ENCODE measurements at regions not wholly inside any gene's neighbourhood (a gene's known extent, or its start where the extent isn't known, plus 50 kb on each side); places are given as distances from the start of the nearest gene placed in this dataset.

DNA sequence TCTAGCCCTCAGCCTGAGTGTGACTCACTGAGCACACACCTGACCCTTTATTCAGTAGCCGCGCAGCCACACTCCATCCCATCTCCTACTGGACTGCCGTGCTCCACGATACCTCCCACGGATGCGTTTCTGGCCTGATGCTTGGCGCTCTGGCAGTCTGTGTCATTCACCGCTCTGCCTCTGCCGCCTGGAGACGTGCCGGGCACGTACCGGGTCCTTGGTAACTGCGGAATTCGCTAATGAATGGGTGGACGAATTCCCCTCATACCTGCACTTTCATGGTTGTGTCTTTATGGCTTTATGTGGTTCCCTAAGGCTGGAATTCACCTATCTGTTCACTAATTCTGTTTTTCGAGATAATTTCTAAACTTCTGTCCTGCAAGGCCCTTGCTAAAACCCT, 405.7 kb downstream of the QKI start:
- no peaks in the 10 kb centered on the region for H3K36me3 ChIP-seq (ENCODE audit: control insufficient read depth, insufficient read depth, low read length)

DNA sequence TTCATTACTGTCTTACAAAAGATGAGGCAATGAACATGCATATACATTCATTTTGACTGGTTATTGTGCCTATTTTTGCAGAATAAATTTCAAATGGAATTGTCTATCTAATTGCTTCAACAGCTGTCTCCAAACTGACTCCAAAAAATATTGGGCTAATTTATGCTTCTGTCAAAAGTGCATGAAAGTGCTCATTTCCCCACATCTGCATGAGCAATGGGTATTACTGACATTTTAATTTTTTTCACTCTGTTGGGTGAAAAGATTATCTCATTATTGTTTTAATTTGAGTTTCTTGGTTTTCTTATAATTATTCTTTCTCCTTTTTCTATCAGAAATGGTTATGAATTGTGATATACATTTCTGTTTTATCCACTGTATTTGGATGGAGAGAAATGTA, 404.2 kb downstream of the QKI start:
- Histone ChIP-seq H3K27me3 (ENCODE audit: control insufficient read depth, insufficient read depth, low read length) (no peaks in the 10 kb centered on the region), H3K27ac (ENCODE audit: low read depth, low read length) (no peak overlapping the region), H3K4me1 (ENCODE audit: control insufficient read depth, insufficient read depth, low read length) (no peaks in the 10 kb centered on the region), H3K36me3 (ENCODE audit: control insufficient read depth, insufficient read depth, low read length) (no peaks in the 10 kb centered on the region), H3K9ac (ENCODE audit: low read length) (no peak overlapping the region), H3K9me3 (ENCODE audit: control insufficient read depth, insufficient read depth, low read depth, low read length) (no peaks in the 10 kb centered on the region), H3K4me3 (ENCODE audit: low read depth, low read length) (no peak overlapping the region)

More for the DNA sequence above, 405.7 kb downstream of the QKI start:
- Histone ChIP-seq H3K27me3 (ENCODE audit: control insufficient read depth, insufficient read depth, low read length) (no peaks in the 10 kb centered on the region), H3K9ac (ENCODE audit: low read length) (no peak overlapping the region), H3K9me3 (ENCODE audit: control insufficient read depth, insufficient read depth, low read depth, low read length) (no peaks in the 10 kb centered on the region), H3K4me1 (ENCODE audit: control insufficient read depth, insufficient read depth, low read length) (no peaks in the 10 kb centered on the region), H3K27ac (ENCODE audit: low read depth, low read length) (no peak overlapping the region), H3K4me3 (ENCODE audit: low read depth, low read length) (no peak overlapping the region)

DNA sequence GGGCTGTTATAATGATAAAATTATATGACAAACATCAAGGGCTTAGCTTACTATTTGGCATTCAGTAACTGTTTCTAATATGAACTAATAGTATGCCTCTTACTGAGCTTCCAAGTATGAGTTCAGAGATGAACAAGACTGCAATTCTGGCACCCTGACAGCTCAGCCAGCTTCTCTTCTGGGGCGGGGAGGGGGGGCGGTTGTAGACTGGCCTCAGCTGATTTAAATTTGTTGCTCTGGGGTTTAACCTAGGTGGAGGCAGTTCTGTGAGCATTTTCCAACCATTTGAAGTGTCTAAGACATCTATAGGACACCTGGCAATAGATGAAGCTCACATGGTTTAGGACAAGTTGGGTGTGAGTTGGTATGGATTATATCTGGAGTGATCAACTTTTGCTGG, 401.9 kb downstream of the QKI start:
- Histone ChIP-seq H3K4me1 (ENCODE audit: control insufficient read depth, insufficient read depth, low read length) (no peaks in the 10 kb centered on the region), H3K27me3 (ENCODE audit: control insufficient read depth, insufficient read depth, low read length) (no peaks in the 10 kb centered on the region), H3K27ac (ENCODE audit: low read depth, low read length) (no peak overlapping the region), H3K9ac (ENCODE audit: low read length) (no peak overlapping the region), H3K4me3 (ENCODE audit: low read depth, low read length) (no peak overlapping the region), H3K9me3 (ENCODE audit: control insufficient read depth, insufficient read depth, low read depth, low read length) (no peaks in the 10 kb centered on the region), H3K36me3 (ENCODE audit: control insufficient read depth, insufficient read depth, low read length) (no peaks in the 10 kb centered on the region)

DNA sequence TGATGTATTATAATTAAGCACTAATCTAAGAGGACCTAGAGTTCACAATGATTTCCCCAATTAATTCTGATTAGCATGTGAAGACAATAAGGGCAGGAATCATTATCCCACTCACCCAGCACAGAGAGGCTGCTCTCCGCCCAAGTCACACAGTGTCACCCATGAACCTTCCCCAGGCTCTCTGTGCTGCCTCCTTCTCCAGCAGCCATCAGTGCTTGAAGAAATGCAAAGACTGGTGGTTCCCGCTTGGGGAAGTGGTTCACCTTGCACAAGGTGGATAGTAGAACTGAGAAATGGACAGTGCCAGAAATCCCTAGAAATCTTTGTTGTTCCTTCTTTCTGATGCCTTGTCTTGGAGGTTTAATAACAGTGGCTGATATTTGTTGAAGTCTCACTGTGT, 401.3 kb downstream of the QKI start:
- no peaks in the 10 kb centered on the region for H3K9me3 ChIP-seq (ENCODE audit: control insufficient read depth, insufficient read depth, low read depth, low read length)
- no peaks in the 10 kb centered on the region for H3K4me1 ChIP-seq (ENCODE audit: control insufficient read depth, insufficient read depth, low read length)
- no peak overlapping the region for H3K9ac ChIP-seq (ENCODE audit: low read length)
- H3K36me3 ChIP-seq (ENCODE audit: control insufficient read depth, insufficient read depth, low read length), result no peaks in the 10 kb centered on the region
- H3K27ac ChIP-seq (ENCODE audit: low read depth, low read length), result no peak overlapping the region
- H3K4me3 ChIP-seq (ENCODE audit: low read depth, low read length), result no peak overlapping the region
- H3K27me3 ChIP-seq (ENCODE audit: control insufficient read depth, insufficient read depth, low read length), result no peaks in the 10 kb centered on the region

DNA sequence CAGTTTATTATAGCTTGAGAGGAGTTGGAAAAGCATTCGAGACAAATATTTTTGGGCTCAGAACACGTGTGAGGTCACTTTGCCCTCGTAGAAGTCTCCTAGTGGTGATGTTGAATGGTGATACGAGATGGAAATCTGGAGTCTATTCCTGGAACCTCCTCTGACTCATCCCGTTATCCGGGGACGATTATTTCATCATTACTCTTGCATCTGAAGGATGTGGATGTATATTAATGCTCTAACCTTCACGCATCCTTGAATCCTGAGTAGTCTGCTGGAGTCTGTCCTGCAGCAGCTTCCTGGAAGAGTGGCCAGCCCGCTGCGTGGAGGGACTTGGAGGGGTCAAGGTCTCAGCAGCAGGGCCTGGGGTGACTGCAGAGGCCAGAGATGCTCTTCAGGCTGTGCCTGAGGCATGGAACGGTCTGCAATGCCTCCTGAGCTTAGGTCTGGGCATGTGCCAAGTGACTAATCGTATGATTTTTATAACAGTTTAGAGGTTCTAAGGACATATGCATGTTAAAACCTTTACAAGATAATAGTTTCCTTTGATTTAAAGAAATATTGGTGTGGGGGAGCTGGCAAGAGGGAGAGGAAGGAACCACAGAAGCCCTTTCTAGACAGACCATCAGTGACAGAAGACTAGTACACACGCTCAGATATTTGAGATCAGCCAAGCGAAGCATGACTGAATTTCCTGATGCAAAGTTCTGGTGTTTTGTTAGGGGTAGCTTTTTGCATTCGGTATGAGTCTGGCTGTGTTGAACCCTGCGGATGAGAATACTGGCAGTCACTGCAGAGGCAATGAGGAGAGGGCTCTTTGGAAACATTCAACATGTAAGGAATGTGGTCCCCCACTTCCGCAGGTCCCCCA, 400.2 kb downstream of the QKI start:
- H3K9me3 ChIP-seq (ENCODE audit: control insufficient read depth, insufficient read depth, low read depth, low read length), result no peaks in the 10 kb centered on the region
- no peak overlapping the region for H3K4me3 ChIP-seq (ENCODE audit: low read depth, low read length)
- no peak overlapping the region for H3K9ac ChIP-seq (ENCODE audit: low read length)
- H3K36me3 ChIP-seq (ENCODE audit: control insufficient read depth, insufficient read depth, low read length), result no peaks in the 10 kb centered on the region
- H3K27ac ChIP-seq (ENCODE audit: low read depth, low read length), result no peak overlapping the region
- H3K4me1 ChIP-seq (ENCODE audit: control insufficient read depth, insufficient read depth, low read length), result no peaks in the 10 kb centered on the region; the same call in 1 of the 2 replicates
- no peaks in the 10 kb centered on the region for H3K27me3 ChIP-seq (ENCODE audit: control insufficient read depth, insufficient read depth, low read length)

DNA sequence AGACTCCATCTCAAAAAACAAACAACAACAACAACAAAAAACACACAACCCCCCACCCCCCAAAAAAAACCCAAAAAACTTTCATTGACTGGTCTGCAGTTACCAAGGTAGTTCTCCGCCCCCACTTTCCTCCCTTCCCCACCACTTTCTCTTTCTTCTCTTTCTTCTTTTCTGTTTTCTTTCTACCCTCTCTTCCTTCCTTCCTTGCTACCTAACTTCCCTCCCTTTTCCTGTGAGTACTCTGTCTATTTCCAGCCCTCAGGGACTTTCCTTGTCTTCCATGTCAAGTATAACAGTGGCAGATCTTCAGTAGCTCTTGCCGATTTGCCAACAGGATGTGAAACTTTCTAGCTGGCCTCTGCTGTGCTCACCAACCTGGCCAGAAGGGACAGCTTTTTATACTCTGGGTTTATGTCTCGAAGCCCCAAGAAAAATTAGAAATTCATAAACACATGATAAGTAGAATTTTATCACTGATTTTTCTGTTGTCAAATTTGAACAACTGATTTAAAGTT, 399.5 kb downstream of the QKI start:
- no peak overlapping the region for H3K4me3 ChIP-seq (ENCODE audit: low read depth, low read length)
- H3K4me1 ChIP-seq (ENCODE audit: control insufficient read depth, insufficient read depth, low read length), result no peaks in the 10 kb centered on the region; the same call in 1 of the 2 replicates
- H3K27me3 ChIP-seq (ENCODE audit: control insufficient read depth, insufficient read depth, low read length), result no peaks in the 10 kb centered on the region
- H3K9ac ChIP-seq (ENCODE audit: low read length), result no peak overlapping the region
- H3K36me3 ChIP-seq (ENCODE audit: control insufficient read depth, insufficient read depth, low read length), result no peaks in the 10 kb centered on the region
- H3K27ac ChIP-seq (ENCODE audit: low read depth, low read length), result no peak overlapping the region
- no peaks in the 10 kb centered on the region for H3K9me3 ChIP-seq (ENCODE audit: control insufficient read depth, insufficient read depth, low read depth, low read length)

DNA sequence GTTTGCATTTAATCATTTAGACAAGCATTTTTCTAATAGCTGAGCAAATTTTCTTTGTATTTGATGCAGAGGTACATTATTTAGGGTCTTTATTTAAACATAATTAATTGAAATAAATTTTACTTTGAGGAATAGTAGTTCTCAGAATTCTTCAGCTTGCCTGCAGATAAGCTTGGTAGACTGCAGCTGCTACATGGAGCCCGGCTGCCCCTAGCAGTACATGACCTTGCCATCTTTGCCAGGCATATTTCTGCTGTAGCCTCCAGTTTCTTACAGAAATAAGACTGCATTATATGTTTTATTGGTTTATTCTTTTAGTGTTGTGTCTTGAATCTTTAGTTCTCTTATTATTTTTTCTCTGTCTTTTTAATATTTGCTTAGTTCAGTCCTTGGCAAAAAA, 396.8 kb downstream of the QKI start:
- Histone ChIP-seq H3K4me1 (ENCODE audit: control insufficient read depth, insufficient read depth, low read length) (no peaks in the 10 kb centered on the region; the same call in 1 of the 2 replicates), H3K4me3 (ENCODE audit: low read depth, low read length) (no peak overlapping the region), H3K36me3 (ENCODE audit: control insufficient read depth, insufficient read depth, low read length) (no peaks in the 10 kb centered on the region), H3K9ac (ENCODE audit: low read length) (no peak overlapping the region), H3K27ac (ENCODE audit: low read depth, low read length) (no peak overlapping the region), H3K27me3 (ENCODE audit: control insufficient read depth, insufficient read depth, low read length) (no peaks in the 10 kb centered on the region), H3K9me3 (ENCODE audit: control insufficient read depth, insufficient read depth, low read depth, low read length) (no peaks in the 10 kb centered on the region)

DNA sequence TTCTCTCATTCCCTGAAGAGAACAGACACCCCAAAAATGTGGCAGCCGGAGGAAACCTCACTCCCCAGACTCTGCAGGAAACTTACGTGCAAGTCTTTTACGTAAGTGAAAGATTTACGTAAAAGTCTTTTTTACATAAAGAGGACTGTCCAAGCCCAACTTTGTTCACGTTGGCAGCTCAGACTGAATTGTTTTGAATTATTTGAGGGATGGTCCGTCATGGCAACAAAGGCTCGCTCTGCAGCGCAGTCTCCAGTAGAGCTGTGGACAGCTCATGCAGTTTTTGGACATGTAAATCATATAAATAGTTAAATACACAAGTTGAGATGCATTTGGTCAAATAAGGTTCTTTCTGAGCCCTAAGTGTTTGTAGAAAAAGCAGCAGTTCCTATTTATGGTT, 394.8 kb downstream of the QKI start:
- Histone ChIP-seq H3K9ac (ENCODE audit: low read length) (no peak overlapping the region), H3K36me3 (ENCODE audit: control insufficient read depth, insufficient read depth, low read length) (no peaks in the 10 kb centered on the region), H3K4me1 (ENCODE audit: control insufficient read depth, insufficient read depth, low read length) (no peaks in the 10 kb centered on the region; the same call in 1 of the 2 replicates), H3K27me3 (ENCODE audit: control insufficient read depth, insufficient read depth, low read length) (no peaks in the 10 kb centered on the region), H3K9me3 (ENCODE audit: control insufficient read depth, insufficient read depth, low read depth, low read length) (no peaks in the 10 kb centered on the region), H3K4me3 (ENCODE audit: low read depth, low read length) (no peak overlapping the region), H3K27ac (ENCODE audit: low read depth, low read length) (no peak overlapping the region)

DNA sequence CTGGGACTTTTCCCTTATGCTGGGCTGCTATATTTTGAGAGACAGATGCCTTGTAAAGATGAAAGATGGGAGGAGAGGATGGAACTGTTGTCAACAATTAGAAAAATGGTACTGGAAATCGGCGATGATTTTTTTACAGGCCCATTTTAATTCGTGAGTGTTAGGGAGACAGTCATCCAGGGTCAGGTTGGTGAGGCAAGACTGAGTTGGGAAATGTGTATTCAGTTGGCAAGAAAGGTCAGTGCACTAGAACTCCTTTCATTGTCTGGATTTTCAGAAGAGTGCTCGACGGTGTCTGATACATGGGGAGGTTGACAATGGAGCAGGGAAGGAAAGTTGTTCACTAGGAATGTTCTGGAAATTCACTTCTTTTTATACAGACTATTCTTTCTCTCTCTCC, 394.4 kb downstream of the QKI start:
- Histone ChIP-seq H3K36me3 (ENCODE audit: control insufficient read depth, insufficient read depth, low read length) (no peaks in the 10 kb centered on the region), H3K4me1 (ENCODE audit: control insufficient read depth, insufficient read depth, low read length) (no peaks in the 10 kb centered on the region; the same call in 1 of the 2 replicates), H3K9me3 (ENCODE audit: control insufficient read depth, insufficient read depth, low read depth, low read length) (no peaks in the 10 kb centered on the region), H3K27me3 (ENCODE audit: control insufficient read depth, insufficient read depth, low read length) (no peaks in the 10 kb centered on the region), H3K9ac (ENCODE audit: low read length) (no peak overlapping the region), H3K4me3 (ENCODE audit: low read depth, low read length) (no peak overlapping the region), H3K27ac (ENCODE audit: low read depth, low read length) (no peak overlapping the region)

DNA sequence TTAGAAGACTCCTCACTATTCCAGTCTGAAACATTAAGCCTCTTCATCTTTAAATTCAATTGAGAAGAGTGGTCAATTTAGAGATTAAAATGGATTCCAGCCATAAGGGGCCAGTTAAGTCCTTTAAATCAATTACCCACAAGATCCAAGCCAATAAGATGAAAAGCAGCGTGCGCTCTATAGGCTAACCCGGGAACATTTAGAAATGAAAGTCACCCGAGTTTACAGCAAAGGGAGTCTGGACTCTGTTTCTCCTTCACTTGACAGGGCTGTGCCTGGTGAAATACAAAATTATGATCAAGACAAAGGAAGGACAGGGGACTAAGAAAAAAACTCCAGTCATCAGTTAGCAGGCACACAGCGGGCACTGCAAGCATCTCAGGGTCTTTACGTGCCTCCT, 393.7 kb downstream of the QKI start:
- no peak overlapping the region for H3K27ac ChIP-seq (ENCODE audit: low read depth, low read length)
- H3K4me1 ChIP-seq (ENCODE audit: control insufficient read depth, insufficient read depth, low read length), result no peaks in the 10 kb centered on the region; the same call in 1 of the 2 replicates
- H3K9ac ChIP-seq (ENCODE audit: low read length), result no peak overlapping the region
- H3K36me3 ChIP-seq (ENCODE audit: control insufficient read depth, insufficient read depth, low read length), result no peaks in the 10 kb centered on the region
- no peak overlapping the region for H3K4me3 ChIP-seq (ENCODE audit: low read depth, low read length)
- no peaks in the 10 kb centered on the region for H3K9me3 ChIP-seq (ENCODE audit: control insufficient read depth, insufficient read depth, low read depth, low read length)
- no peaks in the 10 kb centered on the region for H3K27me3 ChIP-seq (ENCODE audit: control insufficient read depth, insufficient read depth, low read length)

DNA sequence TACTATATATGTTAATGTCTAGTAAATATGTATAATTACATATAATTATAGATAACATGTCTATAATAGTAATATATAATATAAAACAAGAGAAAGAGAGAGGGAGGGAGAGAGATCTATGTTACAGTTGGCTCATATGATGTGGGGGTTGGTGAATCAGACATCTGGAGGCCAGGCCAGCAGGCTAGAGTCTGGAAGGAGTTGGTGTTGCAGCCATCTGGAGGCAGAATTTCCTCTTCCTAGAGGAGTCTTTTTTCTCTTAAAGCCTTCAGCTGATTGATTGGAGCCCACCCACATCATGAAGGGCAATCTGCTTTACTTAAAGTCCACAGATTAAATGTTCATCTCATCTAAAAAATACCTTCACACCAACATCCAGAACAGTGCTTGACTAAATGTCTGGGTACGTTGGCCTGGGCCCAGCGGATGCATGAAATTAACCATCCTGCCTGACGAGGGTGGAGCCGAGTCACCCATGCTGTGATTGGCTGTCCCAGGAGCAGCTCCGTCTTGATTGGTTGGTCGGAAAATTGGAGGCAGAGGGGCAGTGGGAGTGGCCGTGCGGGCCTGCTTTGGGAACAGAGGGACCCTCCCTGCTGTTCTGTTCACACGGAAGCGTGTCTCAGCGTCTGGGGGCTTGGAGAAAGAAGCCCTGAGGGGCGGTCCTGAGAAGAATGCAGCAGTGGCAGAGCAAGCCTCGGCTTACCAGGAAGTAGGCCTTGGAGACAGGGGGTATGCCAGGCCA, 392.4 kb downstream of the QKI start:
- H3K27ac ChIP-seq (ENCODE audit: low read depth, low read length), result no peak overlapping the region
- no peaks in the 10 kb centered on the region for H3K27me3 ChIP-seq (ENCODE audit: control insufficient read depth, insufficient read depth, low read length)
- H3K4me3 ChIP-seq (ENCODE audit: low read depth, low read length), result no peak overlapping the region

More for the DNA sequence above, 392.4 kb downstream of the QKI start:
- Histone ChIP-seq H3K4me1 (ENCODE audit: control insufficient read depth, insufficient read depth, low read length) (no peaks in the 10 kb centered on the region; the same call in 1 of the 2 replicates), H3K9ac (ENCODE audit: low read length) (no peak overlapping the region), H3K36me3 (ENCODE audit: control insufficient read depth, insufficient read depth, low read length) (no peaks in the 10 kb centered on the region), H3K9me3 (ENCODE audit: control insufficient read depth, insufficient read depth, low read depth, low read length) (no peaks in the 10 kb centered on the region)
